Heart left ventricle (tissue), 16 donors: ENCODE measurements at regions not wholly inside any gene's neighbourhood (a gene's known extent, or its start where the extent isn't known, plus 50 kb on each side); places are given as distances from the start of the nearest gene placed in this dataset.
A peak's percentile ranks its signal among the peaks of the same experiment; 100 is the strongest.
"Not testable (repeated sequence)": the region's sequence is repeated elsewhere in the genome, so short reads cannot be mapped to it uniquely, and the experiment has no call there.

Experiments
- ATAC-seq, 4 donors: fragments of 200-7000 bp; cut with Tn5 transposase; one replicate each; pipeline ENCODE4 v1.9.1; 2020 to 2022; ENCODE audit warnings: moderate library complexity in 4 of 4, mild to moderate bottlenecking in 3 of 4, moderate number of reproducible peaks in 1 of 4
- DNase-seq, 5 donors: peaks; one replicate each; pipeline ENCODE4 v3.0.0-alpha.2; 2020
- H3K27ac ChIP-seq, 12 donors: fragments of 200-600 bp; sonication (generic) in 4 of 12; one replicate each; pipeline versions ENCODE4 v1.5.0 to v1.8.0; 2016 to 2022; ENCODE audit warnings: mild to moderate bottlenecking in 2 of 12
- H3K27me3 ChIP-seq, 9 donors: fragments of 200-600 bp; sonication (generic) in 2 of 9; one replicate each; pipeline versions ENCODE4 v1.5.1 to v1.8.0; 2016 to 2022; ENCODE audit warnings: mild to moderate bottlenecking in 3 of 9
- H3K36me3 ChIP-seq, 9 donors: fragments of 200-600 bp; sonication (generic) in 2 of 9; one replicate each; pipeline versions ENCODE4 v1.5.0 to v1.8.0; 2018 to 2022; ENCODE audit warnings: mild to moderate bottlenecking in 2 of 9
- H3K4me1 ChIP-seq, 12 donors: fragments of 200-600 bp; sonication (generic) in 4 of 12; one replicate each; pipeline versions ENCODE4 v1.5.0 to v1.8.0; 2016 to 2022; ENCODE audit warnings: mild to moderate bottlenecking in 3 of 12
- H3K4me3 ChIP-seq, 12 donors: fragments of 200-600 bp; sonication (generic) in 4 of 12; one replicate each; pipeline versions ENCODE4 v1.5.0 to v1.8.0; 2017 to 2022; ENCODE audit warnings: mild to moderate bottlenecking in 9 of 12, moderate library complexity in 4 of 12
- H3K9me3 ChIP-seq, 12 donors: fragments of 200-600 bp; sonication (generic) in 4 of 12; one replicate each; pipeline versions ENCODE4 v1.5.0 to v1.8.0; 2016 to 2022; ENCODE audit warnings: mild to moderate bottlenecking in 1 of 12
- CTCF ChIP-seq, 12 donors: fragments of 200-600 bp; sonication (generic) in 4 of 12; IDR thresholded peaks; one replicate each; pipeline versions ENCODE4 v1.5.0 to v1.8.0; 2018 to 2022; ENCODE audit warnings: antibody characterized with exemption in 12 of 12, mild to moderate bottlenecking in 5 of 12
- POLR2A ChIP-seq, 2 donors: fragments of 450-650 bp; IDR thresholded peaks; one replicate each; pipeline ENCODE4 v1.6.1; 2017; ENCODE audit warnings: antibody characterized with exemption in 2 of 2, mild to moderate bottlenecking in 2 of 2, moderate library complexity in 2 of 2
- WGBS, 4 donors: extraction: QIAGEN DNeasy Blood & Tissue Kit in 2 of 4; methylation state at CpG; one replicate each; pipeline versions ENCODE4 v1.1.5 to v1.1.7; 2013 to 2018; 5-methylcytosine and 5-hydroxymethylcytosine counted together
- intact Hi-C, 10 donors: fragments of 100-400 bp; cut with DNase I; formaldehyde crosslinking; loops; one replicate each; pipeline versions ENCODE4 v1.11.1 to v1.14.2; 2022
- donor health status: ischemic (EF 13 %, LVEDD 7.1; RV severe dilation, severe dysfunction).
- donor health status: healthy with polysubstance abuse.
- donor health status: DM: no; HTN: yes; CAD: no.
- donor health status: DM: no; HTN: no; CAD: no.
- donor health status: ischemic (EF 25% LVEDD 6.9; RV normal size, moderate dysfunction).
- donor health status: ischemic (EF 25% LVEDD 5.7; RV mildly dilated, moderate dysfunction).
- donor health status: healthy.
- donor health status: DM: yes; HTN: yes; CAD: no.
- donor health status: ischemic (EF 35%, LVEDD 5.7; RV mildly dilated, moderate dysfunction).
- donor health status: nonischemic (EF 11% LVEDD 7.7; RV severe dilation, severe dysfunction).
- donor health status: DM: yes; HTN: yes; CAD: no.
- donor health status: PGD.
- donor health status: ischemic (EF 29% LVEDD 5.4; RV normal size, mild dysfunction).
- donor health status: nonischemic (EF 23%, LVEDD 6.1; RV moderate dilation, normal function).

DNA sequence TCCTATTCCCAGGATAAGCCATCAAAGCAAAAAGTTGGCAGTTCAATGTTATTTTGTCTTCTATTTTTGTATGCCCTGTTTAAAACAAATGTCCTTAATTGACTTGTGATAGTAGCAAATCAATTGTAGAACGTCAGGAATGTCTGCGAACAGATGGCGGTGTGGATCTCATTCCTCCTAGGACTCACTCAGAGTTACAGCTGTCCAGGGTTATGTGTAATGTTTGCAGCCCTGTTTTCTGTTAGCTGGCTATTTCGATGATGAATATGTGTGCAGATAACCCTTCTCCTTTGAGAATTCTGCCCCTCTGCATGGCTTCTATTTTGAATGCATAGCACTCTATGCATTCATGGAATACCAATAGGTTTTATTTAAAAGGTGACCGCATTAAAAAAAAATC is 1248.0 kb upstream of the CNTN5 start:
- H3K36me3 ChIP-seq = no peaks in the 10 kb centered on the region
- no peak overlapping the region for H3K27ac ChIP-seq
- no peaks in the 10 kb centered on the region for H3K27me3 ChIP-seq
- peaks cover 0 to 7% (median 0%) of the 10 kb centered on the region in 12 donors for H3K4me1 ChIP-seq
- DNase-seq (peak in 1 of 5 donors; percentile 24), ATAC-seq (peak in 1 of 4 donors; percentile 39)
- H3K4me3 ChIP-seq = no peak overlapping the region
- 20 to 38% (median 28%) methylated on average over 5 of the region's 5 CpGs for WGBS, 4 donors
- H3K9me3 ChIP-seq = no peaks in the 10 kb centered on the region
- TF ChIP-seq POLR2A (IDR thresholded peaks at IDR 0.05) = no peak
- TF ChIP-seq CTCF (IDR thresholded peaks at IDR 0.05) = no peak
- intact Hi-C loops = no loop called here

DNA sequence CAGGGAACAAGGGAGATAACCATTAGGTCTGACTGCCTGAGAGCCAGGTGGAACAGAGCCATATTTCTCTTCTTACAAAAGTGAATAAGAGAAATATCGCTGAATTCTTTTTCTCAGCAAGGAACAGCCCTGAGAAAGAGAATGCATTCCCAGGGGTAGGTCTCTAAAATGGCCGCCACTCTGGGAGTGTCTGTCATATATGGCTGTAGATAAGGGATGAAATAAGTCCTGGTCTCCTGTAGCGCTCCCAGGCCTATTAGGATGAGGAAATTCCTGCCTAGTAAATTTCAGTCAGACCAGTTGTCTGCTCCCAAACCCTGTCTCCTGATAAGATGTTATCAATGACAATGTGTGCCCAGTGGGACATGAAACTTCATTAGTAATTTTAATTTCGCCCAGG is 1236.4 kb upstream of the CNTN5 start:
- DNase-seq, H3K27ac ChIP-seq, intact Hi-C loops, H3K4me3 ChIP-seq, H3K36me3 ChIP-seq, H3K4me1 ChIP-seq, H3K27me3 ChIP-seq, ATAC-seq: not testable (repeated sequence)
- H3K9me3 ChIP-seq = peaks cover 0 to 38% (median 11%) of the 10 kb centered on the region in 12 donors
- WGBS, 4 donors = 77 to 96% (median 87%) methylated on average over 4 of the region's 4 CpGs

DNA sequence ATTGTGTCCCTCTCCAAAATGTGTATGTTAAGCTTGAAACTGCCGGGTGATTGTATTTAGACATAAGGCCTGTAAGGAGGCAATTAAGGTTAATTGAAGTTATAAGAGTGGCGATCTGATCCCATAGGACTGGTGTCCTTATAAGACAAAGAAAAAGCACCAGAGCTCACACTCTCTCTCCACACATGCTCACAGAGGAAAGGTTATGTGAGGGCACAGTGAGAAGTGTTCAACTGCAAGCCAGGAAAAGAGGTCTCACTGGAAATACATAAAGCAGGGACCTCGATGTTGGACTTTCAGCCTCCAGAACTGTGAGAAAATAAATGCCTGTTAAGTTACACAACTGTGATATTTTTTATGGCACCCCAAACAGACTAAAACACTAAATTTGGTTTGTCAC is 1233.8 kb upstream of the CNTN5 start:
- H3K9me3 ChIP-seq = peaks cover 0 to 25% (median 8%) of the 10 kb centered on the region in 12 donors
- intact Hi-C loops = no loop called here
- H3K4me1 ChIP-seq = peaks cover 0 to 6% (median 0%) of the 10 kb centered on the region in 12 donors
- no peak for DNase-seq
- no peak overlapping the region for H3K27ac ChIP-seq
- no peak for ATAC-seq
- no peaks in the 10 kb centered on the region for H3K36me3 ChIP-seq
- TF ChIP-seq CTCF (IDR thresholded peaks at IDR 0.05) = no peak
- TF ChIP-seq POLR2A (IDR thresholded peaks at IDR 0.05) = no peak
- WGBS, 4 donors = 39 to 63% (median 55%) methylated on average over 3 of the region's 3 CpGs
- H3K27me3 ChIP-seq = no peaks in the 10 kb centered on the region
- H3K4me3 ChIP-seq = no peak overlapping the region

DNA sequence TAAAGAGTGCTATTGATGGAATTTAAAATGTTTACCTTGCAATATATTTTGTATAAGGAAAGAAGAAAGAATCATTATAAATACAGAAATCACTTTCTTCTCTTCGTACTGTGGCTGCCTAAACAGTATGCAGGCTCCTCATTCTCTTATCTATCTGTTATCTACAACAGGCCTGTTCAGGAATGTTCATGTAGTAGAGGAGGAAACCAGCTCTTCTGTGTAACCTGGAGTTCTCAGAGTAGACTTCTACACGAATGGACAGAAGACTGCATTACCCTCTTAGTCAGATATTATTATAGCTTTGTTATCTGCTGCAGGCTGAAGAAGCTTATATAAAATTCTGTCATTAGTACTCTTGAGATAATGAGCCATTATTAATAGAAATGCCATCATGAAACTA is 1225.9 kb upstream of the CNTN5 start:
- ATAC-seq (no peak), DNase-seq (no peak)
- H3K4me1 ChIP-seq = no peaks in the 10 kb centered on the region
- 37 to 42% (median 39%) methylated on average over 2 of the region's 2 CpGs for WGBS, 4 donors
- no peak overlapping the region for H3K4me3 ChIP-seq
- H3K9me3 ChIP-seq = peaks cover 0 to 7% (median 0%) of the 10 kb centered on the region in 12 donors
- no peak for TF ChIP-seq POLR2A (IDR thresholded peaks at IDR 0.05)
- TF ChIP-seq CTCF (IDR thresholded peaks at IDR 0.05) = no peak
- intact Hi-C loops = no loop called here
- no peaks in the 10 kb centered on the region for H3K36me3 ChIP-seq
- no peaks in the 10 kb centered on the region for H3K27me3 ChIP-seq
- H3K27ac ChIP-seq = no peak overlapping the region

- Histone ChIP-seq H3K27ac (no peak overlapping the region), H3K9me3 (no peaks in the 10 kb centered on the region), H3K27me3 (no peaks in the 10 kb centered on the region), H3K36me3 (no peaks in the 10 kb centered on the region), H3K4me1 (no peaks in the 10 kb centered on the region), H3K4me3 (no peak overlapping the region)
- ATAC-seq (no peak), DNase-seq (no peak)
- TF ChIP-seq CTCF (IDR thresholded peaks at IDR 0.05) (no peak), POLR2A (IDR thresholded peaks at IDR 0.05) (no peak)
- intact Hi-C loops = no loop called here
- WGBS, 4 donors = 90 to 94% (median 92%) methylated on average over 3 of the region's 3 CpGs
These were observed 1219.9 kb upstream of the CNTN5 start for GRCh38 chr11:97800891-97801290.
